ENCODE measurements at regions not wholly inside any gene's neighbourhood (a gene's known extent, or its start where the extent isn't known, plus 50 kb on each side); places are given as distances from the start of the nearest gene placed in this dataset.
"Not testable (repeated sequence)": the region's sequence is repeated elsewhere in the genome, so short reads cannot be mapped to it uniquely, and the experiment has no call there.

- no peak for DNase-seq (ENCODE audit: extremely low read depth in 1 of 11, low read depth in 9 of 11, low spot score in 4 of 11)
These were observed 50.5 kb upstream of the OTOS start for GRCh38 chr2:240191001-240191400.

- DNase-seq (ENCODE audit: extremely low read depth in 1 of 11, low read depth in 9 of 11, low spot score in 4 of 11), result no peak
These were observed 52.2 kb upstream of the OTOS start for GRCh38 chr2:240192661-240193060.

- not testable (repeated sequence) for DNase-seq (ENCODE audit: extremely low read depth in 1 of 11, low read depth in 9 of 11, low spot score in 4 of 11)
These were observed 53.9 kb upstream of the OTOS start for GRCh38 chr2:240194341-240194762.

- DNase-seq (ENCODE audit: extremely low read depth in 1 of 11, low read depth in 9 of 11, low spot score in 4 of 11), result no peak
These were observed 54.9 kb upstream of the OTOS start for GRCh38 chr2:240195316-240195861.

GRCh38 chr2:240196716-240197461 lies 56.4 kb upstream of the OTOS start:
- no peak for DNase-seq (ENCODE audit: extremely low read depth in 1 of 11, low read depth in 9 of 11, low spot score in 4 of 11)

GRCh38 chr2:240197462-240198139 lies 57.1 kb upstream of the OTOS start:
- no peak for DNase-seq (ENCODE audit: extremely low read depth in 1 of 11, low read depth in 9 of 11, low spot score in 4 of 11)

GRCh38 chr2:240198226-240198625 lies 57.8 kb upstream of the OTOS start:
- no peak for DNase-seq (ENCODE audit: extremely low read depth in 1 of 11, low read depth in 9 of 11, low spot score in 4 of 11)

GRCh38 chr2:240199133-240199870 lies 58.8 kb upstream of the OTOS start:
- no peak for DNase-seq (ENCODE audit: extremely low read depth in 1 of 11, low read depth in 9 of 11, low spot score in 4 of 11)

- peak in 10 of 11 donors; percentile 47 to 71 (median 62) for DNase-seq (ENCODE audit: extremely low read depth in 1 of 11, low read depth in 9 of 11, low spot score in 4 of 11)
These were observed 60.0 kb upstream of the OTOS start for GRCh38 chr2:240200230-240201051.

GRCh38 chr2:240201866-240202265 lies 61.4 kb upstream of the OTOS start:
- DNase-seq (ENCODE audit: extremely low read depth in 1 of 11, low read depth in 9 of 11, low spot score in 4 of 11), result no peak

- DNase-seq (ENCODE audit: extremely low read depth in 1 of 11, low read depth in 9 of 11, low spot score in 4 of 11), result no peak
These were observed 62.1 kb upstream of the OTOS start for GRCh38 chr2:240202586-240202985.

GRCh38 chr2:240203031-240203787 lies 62.8 kb upstream of the OTOS start:
- no peak for DNase-seq (ENCODE audit: extremely low read depth in 1 of 11, low read depth in 9 of 11, low spot score in 4 of 11)

GRCh38 chr2:240203788-240204270 lies 63.4 kb upstream of the OTOS start:
- DNase-seq (ENCODE audit: extremely low read depth in 1 of 11, low read depth in 9 of 11, low spot score in 4 of 11), result no peak

GRCh38 chr2:240204431-240205276 lies 64.2 kb upstream of the OTOS start:
- no peak for DNase-seq (ENCODE audit: extremely low read depth in 1 of 11, low read depth in 9 of 11, low spot score in 4 of 11)

GRCh38 chr2:240205348-240205747 lies 64.9 kb upstream of the OTOS start:
- no peak for DNase-seq (ENCODE audit: extremely low read depth in 1 of 11, low read depth in 9 of 11, low spot score in 4 of 11)

GRCh38 chr2:240205772-240206171 lies 65.3 kb upstream of the OTOS start:
- DNase-seq (ENCODE audit: extremely low read depth in 1 of 11, low read depth in 9 of 11, low spot score in 4 of 11), result no peak

- DNase-seq (ENCODE audit: extremely low read depth in 1 of 11, low read depth in 9 of 11, low spot score in 4 of 11), result no peak
These were observed 66.2 kb upstream of the OTOS start for GRCh38 chr2:240206630-240207029.
